Activated CD4-positive, alpha-beta T cell treated with anti-CD3 and anti-CD28 coated beads for 48 hours (primary cell): ENCODE measurements at regions not wholly inside any gene's neighbourhood (a gene's known extent, or its start where the extent isn't known, plus 50 kb on each side); places are given as distances from the start of the nearest gene placed in this dataset.
"Not testable (repeated sequence)": the region's sequence is repeated elsewhere in the genome, so short reads cannot be mapped to it uniquely, and the experiment has no call there.

Experiments
- DNase-seq: peaks from one replicate; pipeline ENCODE4 v3.0.0-alpha.2; 2020

GRCh38 chr3:185306286-185306685 is 52.4 kb upstream of the EHHADH start:
- DNase-seq: not testable (repeated sequence)

GRCh38 chr3:185306847-185307246 is 53.0 kb upstream of the EHHADH start:
- no peak for DNase-seq

GRCh38 chr3:185308126-185308754 is 54.4 kb upstream of the EHHADH start:
- peak; percentile 65 for DNase-seq

GRCh38 chr3:185309302-185309701 is 53.6 kb upstream of the MAP3K13 start:
- DNase-seq: no peak

GRCh38 chr3:185309795-185310194 is 53.1 kb upstream of the MAP3K13 start:
- no peak for DNase-seq

- DNase-seq: no peak
Observed at GRCh38 chr3:185311991-185312390, 50.9 kb upstream of the MAP3K13 start.
